K562 (cell line): ENCODE measurements at regions not wholly inside any gene's neighbourhood (a gene's known extent, or its start where the extent isn't known, plus 50 kb on each side); places are given as distances from the start of the nearest gene placed in this dataset.

Experiments
- EHMT2 ChIP-seq: fragments of 450-650 bp; IDR thresholded peaks from 2 replicates; pipeline ENCODE4 v1.6.1; 2018; ENCODE audit warnings: antibody characterized with exemption
- LARP7 ChIP-seq: fragments of 450-650 bp; IDR thresholded peaks from 2 replicates; pipeline ENCODE4 v1.6.1; 2016
- NCOR1 ChIP-seq: fragments of 450-650 bp; IDR thresholded peaks from 2 replicates; pipeline ENCODE4 v1.6.1; 2016; ENCODE audit warnings: mild to moderate bottlenecking, moderate library complexity
- NFATC3 ChIP-seq: fragments of 450-650 bp; IDR thresholded peaks from 2 replicates; pipeline ENCODE4 v1.6.1; 2017; ENCODE audit warnings: mild to moderate bottlenecking
- POLR2G ChIP-seq: fragments of 200-400 bp; formaldehyde crosslinking; IDR thresholded peaks from 2 replicates; pipeline ENCODE4 v1.6.1; 2017; ENCODE audit warnings: low read depth, mild to moderate bottlenecking, antibody characterized with exemption, low read length, moderate library complexity
- SRF ChIP-seq, 2 experiments: fragments of 250-450, 450-650 bp in 1 of 2; sonication (Bioruptor Pico) in 1 of 2; sonication (generic) in 1 of 2; formaldehyde crosslinking; IDR thresholded peaks; 2 replicates each; pipeline versions ENCODE4 v1.5.0 to v1.5.1; 2020 to 2022; ENCODE audit warnings: mild to moderate bottlenecking in 1 of 2, missing genetic modification reagents in 1 of 2
- TRIM24 ChIP-seq, 2 experiments: fragments of 450-650 bp; IDR thresholded peaks; 2 replicates each; pipeline ENCODE4 v1.6.1; 2016
- ZBTB43 ChIP-seq: sonication (generic); formaldehyde crosslinking; IDR thresholded peaks from 2 replicates; pipeline ENCODE4 v1.8.0; 2023; ENCODE audit warnings: mild to moderate bottlenecking, missing genetic modification reagents
- ZKSCAN8 ChIP-seq: fragments of 200-800 bp; sonication (Bioruptor generic); IDR thresholded peaks from 2 replicates; pipeline ENCODE4 v1.6.1; 2016; ENCODE audit warnings: missing genetic modification characterization, missing compliant biosample characterization
- ZNF143 ChIP-seq: sonication (generic); formaldehyde crosslinking; IDR thresholded peaks from 2 replicates; pipeline ENCODE4 v1.9.0; 2022; ENCODE audit warnings: mild to moderate bottlenecking, missing genetic modification reagents
- ZNF431 ChIP-seq: sonication (generic); formaldehyde crosslinking; IDR thresholded peaks from 2 replicates; pipeline ENCODE4 v1.8.0; 2022; ENCODE audit warnings: mild to moderate bottlenecking, missing genetic modification reagents
- ZNF780A ChIP-seq: fragments of 250-450 bp; sonication (Bioruptor Pico); IDR thresholded peaks from 2 replicates; pipeline ENCODE4 v1.5.0; 2021; ENCODE audit warnings: mild to moderate bottlenecking
- TF ChIP-seq, protein P1 (sequence below): sonication (generic); formaldehyde crosslinking; IDR thresholded peaks from 2 replicates; pipeline ENCODE4 v1.8.1; 2023; ENCODE audit warnings: mild to moderate bottlenecking, missing genetic modification reagents, moderate library complexity
- TF ChIP-seq, protein P2 (sequence below), 2 experiments: IDR thresholded peaks; 2 replicates each; pipeline ENCODE4 v1.6.1; 2012; ENCODE audit warnings: improper control_type of control experiment in 2 of 2, low read depth in 2 of 2, low read length in 2 of 2, borderline replicate concordance in 1 of 2
- TF ChIP-seq, protein P3 (sequence below): fragments of 450-650 bp; IDR thresholded peaks from 2 replicates; pipeline ENCODE4 v1.6.1; 2017; ENCODE audit warnings: antibody characterized with exemption
- TF ChIP-seq, protein P4 (sequence below): fragments of 250-450 bp; sonication (Bioruptor Pico); IDR thresholded peaks from 2 replicates; pipeline ENCODE4 v1.4.0; 2020

DNA sequence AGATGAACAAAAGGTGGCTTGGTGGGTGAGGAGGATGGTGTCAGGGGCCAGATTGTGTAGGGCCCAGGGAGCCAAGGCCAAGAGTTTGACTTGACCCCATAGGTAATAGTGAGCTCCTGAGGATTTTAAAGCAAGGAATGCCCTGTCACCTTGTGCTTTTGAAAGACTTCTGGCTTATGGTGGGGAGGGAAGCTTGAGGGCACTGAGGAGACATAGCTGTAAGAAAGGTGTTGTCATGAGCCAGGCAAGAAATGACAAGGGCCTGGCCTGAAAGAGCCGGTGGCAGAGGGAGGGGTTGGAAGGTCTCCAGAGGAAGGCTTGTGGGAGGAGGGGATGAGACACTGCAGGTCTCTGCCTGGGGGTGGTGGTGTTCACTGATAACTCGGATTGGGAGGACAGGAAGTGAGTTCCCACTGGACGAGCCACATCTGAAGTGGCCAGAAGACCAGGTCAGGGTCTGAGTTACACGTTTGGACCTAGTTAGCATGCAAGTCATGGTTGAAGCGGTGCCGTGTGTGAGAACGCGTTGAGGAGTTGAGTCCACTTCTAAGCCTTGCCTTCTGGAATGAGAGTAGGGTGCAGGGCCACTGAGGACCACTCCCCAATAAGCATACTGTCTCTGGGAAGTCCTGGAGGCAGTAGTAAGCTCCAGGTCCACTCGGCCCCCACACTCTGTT, 64.3 kb downstream of the TET3 start (continued):
- TF ChIP-seq, protein P1, sequence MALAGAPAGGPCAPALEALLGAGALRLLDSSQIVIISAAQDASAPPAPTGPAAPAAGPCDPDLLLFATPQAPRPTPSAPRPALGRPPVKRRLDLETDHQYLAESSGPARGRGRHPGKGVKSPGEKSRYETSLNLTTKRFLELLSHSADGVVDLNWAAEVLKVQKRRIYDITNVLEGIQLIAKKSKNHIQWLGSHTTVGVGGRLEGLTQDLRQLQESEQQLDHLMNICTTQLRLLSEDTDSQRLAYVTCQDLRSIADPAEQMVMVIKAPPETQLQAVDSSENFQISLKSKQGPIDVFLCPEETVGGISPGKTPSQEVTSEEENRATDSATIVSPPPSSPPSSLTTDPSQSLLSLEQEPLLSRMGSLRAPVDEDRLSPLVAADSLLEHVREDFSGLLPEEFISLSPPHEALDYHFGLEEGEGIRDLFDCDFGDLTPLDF (CRISPR knock-in tag), result no peak
- TF ChIP-seq, protein P2, sequence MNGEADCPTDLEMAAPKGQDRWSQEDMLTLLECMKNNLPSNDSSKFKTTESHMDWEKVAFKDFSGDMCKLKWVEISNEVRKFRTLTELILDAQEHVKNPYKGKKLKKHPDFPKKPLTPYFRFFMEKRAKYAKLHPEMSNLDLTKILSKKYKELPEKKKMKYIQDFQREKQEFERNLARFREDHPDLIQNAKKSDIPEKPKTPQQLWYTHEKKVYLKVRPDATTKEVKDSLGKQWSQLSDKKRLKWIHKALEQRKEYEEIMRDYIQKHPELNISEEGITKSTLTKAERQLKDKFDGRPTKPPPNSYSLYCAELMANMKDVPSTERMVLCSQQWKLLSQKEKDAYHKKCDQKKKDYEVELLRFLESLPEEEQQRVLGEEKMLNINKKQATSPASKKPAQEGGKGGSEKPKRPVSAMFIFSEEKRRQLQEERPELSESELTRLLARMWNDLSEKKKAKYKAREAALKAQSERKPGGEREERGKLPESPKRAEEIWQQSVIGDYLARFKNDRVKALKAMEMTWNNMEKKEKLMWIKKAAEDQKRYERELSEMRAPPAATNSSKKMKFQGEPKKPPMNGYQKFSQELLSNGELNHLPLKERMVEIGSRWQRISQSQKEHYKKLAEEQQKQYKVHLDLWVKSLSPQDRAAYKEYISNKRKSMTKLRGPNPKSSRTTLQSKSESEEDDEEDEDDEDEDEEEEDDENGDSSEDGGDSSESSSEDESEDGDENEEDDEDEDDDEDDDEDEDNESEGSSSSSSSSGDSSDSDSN (IDR thresholded peaks at IDR 0.05; ENCODE audit: borderline replicate concordance in 1 of 2, low read depth in 2 of 2, low read length in 2 of 2), result 0 out of 4 replicates have a peak, but pooled peaks of 1 of the 2 experiments have one; percentile 27
- TF ChIP-seq LARP7 (no peak), NFATC3 (no peak), POLR2G (no peak), ZNF431 (CRISPR knock-in tag) (no peak), ZNF780A (CRISPR knock-in tag) (no peak), ZKSCAN8 (CRISPR knock-in tag) (no peak), TRIM24 (IDR thresholded peaks at IDR 0.05) (peak; percentile 51 to 81; a peak in 3 of 4 replicates), ZBTB43 (CRISPR knock-in tag) (no peak), SRF (CRISPR knock-in tag; IDR thresholded peaks at IDR 0.05) (no peak), ZNF143 (CRISPR knock-in tag) (no peak), EHMT2 (peak; percentile 70), NCOR1 (peak; percentile 90)
- TF ChIP-seq, protein P3, sequence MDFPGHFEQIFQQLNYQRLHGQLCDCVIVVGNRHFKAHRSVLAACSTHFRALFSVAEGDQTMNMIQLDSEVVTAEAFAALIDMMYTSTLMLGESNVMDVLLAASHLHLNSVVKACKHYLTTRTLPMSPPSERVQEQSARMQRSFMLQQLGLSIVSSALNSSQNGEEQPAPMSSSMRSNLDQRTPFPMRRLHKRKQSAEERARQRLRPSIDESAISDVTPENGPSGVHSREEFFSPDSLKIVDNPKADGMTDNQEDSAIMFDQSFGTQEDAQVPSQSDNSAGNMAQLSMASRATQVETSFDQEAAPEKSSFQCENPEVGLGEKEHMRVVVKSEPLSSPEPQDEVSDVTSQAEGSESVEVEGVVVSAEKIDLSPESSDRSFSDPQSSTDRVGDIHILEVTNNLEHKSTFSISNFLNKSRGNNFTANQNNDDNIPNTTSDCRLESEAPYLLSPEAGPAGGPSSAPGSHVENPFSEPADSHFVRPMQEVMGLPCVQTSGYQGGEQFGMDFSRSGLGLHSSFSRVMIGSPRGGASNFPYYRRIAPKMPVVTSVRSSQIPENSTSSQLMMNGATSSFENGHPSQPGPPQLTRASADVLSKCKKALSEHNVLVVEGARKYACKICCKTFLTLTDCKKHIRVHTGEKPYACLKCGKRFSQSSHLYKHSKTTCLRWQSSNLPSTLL, result no peak
- TF ChIP-seq, protein P4, sequence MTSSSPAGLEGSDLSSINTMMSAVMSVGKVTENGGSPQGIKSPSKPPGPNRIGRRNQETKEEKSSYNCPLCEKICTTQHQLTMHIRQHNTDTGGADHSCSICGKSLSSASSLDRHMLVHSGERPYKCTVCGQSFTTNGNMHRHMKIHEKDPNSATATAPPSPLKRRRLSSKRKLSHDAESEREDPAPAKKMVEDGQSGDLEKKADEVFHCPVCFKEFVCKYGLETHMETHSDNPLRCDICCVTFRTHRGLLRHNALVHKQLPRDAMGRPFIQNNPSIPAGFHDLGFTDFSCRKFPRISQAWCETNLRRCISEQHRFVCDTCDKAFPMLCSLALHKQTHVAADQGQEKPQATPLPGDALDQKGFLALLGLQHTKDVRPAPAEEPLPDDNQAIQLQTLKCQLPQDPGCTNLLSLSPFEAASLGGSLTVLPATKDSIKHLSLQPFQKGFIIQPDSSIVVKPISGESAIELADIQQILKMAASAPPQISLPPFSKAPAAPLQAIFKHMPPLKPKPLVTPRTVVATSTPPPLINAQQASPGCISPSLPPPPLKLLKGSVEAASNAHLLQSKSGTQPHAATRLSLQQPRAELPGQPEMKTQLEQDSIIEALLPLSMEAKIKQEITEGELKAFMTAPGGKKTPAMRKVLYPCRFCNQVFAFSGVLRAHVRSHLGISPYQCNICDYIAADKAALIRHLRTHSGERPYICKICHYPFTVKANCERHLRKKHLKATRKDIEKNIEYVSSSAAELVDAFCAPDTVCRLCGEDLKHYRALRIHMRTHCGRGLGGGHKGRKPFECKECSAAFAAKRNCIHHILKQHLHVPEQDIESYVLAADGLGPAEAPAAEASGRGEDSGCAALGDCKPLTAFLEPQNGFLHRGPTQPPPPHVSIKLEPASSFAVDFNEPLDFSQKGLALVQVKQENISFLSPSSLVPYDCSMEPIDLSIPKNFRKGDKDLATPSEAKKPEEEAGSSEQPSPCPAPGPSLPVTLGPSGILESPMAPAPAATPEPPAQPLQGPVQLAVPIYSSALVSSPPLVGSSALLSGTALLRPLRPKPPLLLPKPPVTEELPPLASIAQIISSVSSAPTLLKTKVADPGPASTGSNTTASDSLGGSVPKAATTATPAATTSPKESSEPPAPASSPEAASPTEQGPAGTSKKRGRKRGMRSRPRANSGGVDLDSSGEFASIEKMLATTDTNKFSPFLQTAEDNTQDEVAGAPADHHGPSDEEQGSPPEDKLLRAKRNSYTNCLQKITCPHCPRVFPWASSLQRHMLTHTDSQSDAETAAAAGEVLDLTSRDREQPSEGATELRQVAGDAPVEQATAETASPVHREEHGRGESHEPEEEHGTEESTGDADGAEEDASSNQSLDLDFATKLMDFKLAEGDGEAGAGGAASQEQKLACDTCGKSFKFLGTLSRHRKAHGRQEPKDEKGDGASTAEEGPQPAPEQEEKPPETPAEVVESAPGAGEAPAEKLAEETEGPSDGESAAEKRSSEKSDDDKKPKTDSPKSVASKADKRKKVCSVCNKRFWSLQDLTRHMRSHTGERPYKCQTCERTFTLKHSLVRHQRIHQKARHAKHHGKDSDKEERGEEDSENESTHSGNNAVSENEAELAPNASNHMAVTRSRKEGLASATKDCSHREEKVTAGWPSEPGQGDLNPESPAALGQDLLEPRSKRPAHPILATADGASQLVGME, result 0 out of 2 replicates have a peak, but pooled peaks have one; percentile 30
